Spleen (tissue), 7 donors: ENCODE measurements at regions not wholly inside any gene's neighbourhood (a gene's known extent, or its start where the extent isn't known, plus 50 kb on each side); places are given as distances from the start of the nearest gene placed in this dataset.

Source experiments
- POLR2A ChIP-seq, 3 donors: fragments of 450-650 bp; IDR thresholded peaks; one replicate each; pipeline ENCODE4 v1.5.1; 2017; ENCODE audit warnings: antibody characterized with exemption in 3 of 3, mild to moderate bottlenecking in 1 of 3
- POLR2AphosphoS5 ChIP-seq, 3 donors: sonication (generic); formaldehyde crosslinking; IDR thresholded peaks; one replicate each; pipeline ENCODE4 v1.5.1; 2017; ENCODE audit warnings: antibody characterized with exemption in 3 of 3
- TF ChIP-seq, protein P1 (sequence below), 11 experiments: fragments of 200-600 bp in 7 of 11; fragments of 450-650 bp in 4 of 11; sonication (generic) in 4 of 11; IDR thresholded peaks in 8 of 11; conservative IDR thresholded peaks in 3 of 11; 1 replicate in 7 of 11; 2 replicates in 4 of 11; pipeline versions ENCODE4 v1.4.0 to v1.8.0; 2016 to 2021; ENCODE audit warnings: antibody characterized with exemption in 11 of 11, inconsistent platforms in 4 of 11, mild to moderate bottlenecking in 1 of 11
- donor health status: DM: no; HTN: no; CAD: no; lungs with moderate emphysema.
- donor health status: DM: no; HTN: no; CAD: no.
- donor health status: DM: no; HTN: no; CAD: no.

GRCh38 chr4:22045051-22045630, 96.6 kb upstream of the KCNIP4 start:
- TF ChIP-seq POLR2A (IDR thresholded peaks at IDR 0.05) (no peak), POLR2AphosphoS5 (IDR thresholded peaks at IDR 0.05) (no peak)
- TF ChIP-seq, protein P1, sequence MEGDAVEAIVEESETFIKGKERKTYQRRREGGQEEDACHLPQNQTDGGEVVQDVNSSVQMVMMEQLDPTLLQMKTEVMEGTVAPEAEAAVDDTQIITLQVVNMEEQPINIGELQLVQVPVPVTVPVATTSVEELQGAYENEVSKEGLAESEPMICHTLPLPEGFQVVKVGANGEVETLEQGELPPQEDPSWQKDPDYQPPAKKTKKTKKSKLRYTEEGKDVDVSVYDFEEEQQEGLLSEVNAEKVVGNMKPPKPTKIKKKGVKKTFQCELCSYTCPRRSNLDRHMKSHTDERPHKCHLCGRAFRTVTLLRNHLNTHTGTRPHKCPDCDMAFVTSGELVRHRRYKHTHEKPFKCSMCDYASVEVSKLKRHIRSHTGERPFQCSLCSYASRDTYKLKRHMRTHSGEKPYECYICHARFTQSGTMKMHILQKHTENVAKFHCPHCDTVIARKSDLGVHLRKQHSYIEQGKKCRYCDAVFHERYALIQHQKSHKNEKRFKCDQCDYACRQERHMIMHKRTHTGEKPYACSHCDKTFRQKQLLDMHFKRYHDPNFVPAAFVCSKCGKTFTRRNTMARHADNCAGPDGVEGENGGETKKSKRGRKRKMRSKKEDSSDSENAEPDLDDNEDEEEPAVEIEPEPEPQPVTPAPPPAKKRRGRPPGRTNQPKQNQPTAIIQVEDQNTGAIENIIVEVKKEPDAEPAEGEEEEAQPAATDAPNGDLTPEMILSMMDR (IDR thresholded peaks at IDR 0.05 in 8 of 11, conservative IDR thresholded peaks at IDR 0.05 in 3 of 11) = no peak
